SK-N-SH (cell line): ENCODE measurements at regions not wholly inside any gene's neighbourhood (a gene's known extent, or its start where the extent isn't known, plus 50 kb on each side); places are given as distances from the start of the nearest gene placed in this dataset.

Experiments used
- CTCF ChIA-PET: fragments of 300-600, 350-600 bp; formaldehyde crosslinking; extraction: SDS; loops from one replicate; lab custom pipeline; 2021; lab: Yijun Ruan, JAX
- POLR2A ChIA-PET: fragments of 350-600 bp; sonication (Branson Sonifier 250); formaldehyde crosslinking; extraction: SDS; loops from one replicate; lab custom pipeline; 2020; ENCODE audit warnings: antibody characterized with exemption, inconsistent platforms; lab: Yijun Ruan, JAX
- DNase-seq: peaks from one replicate; pipeline ENCODE4 v3.0.0; 2012
- H2AFZ ChIP-seq: fragments of 200-600 bp; sonication (generic); 2 replicates; pipeline ENCODE4 v1.8.1; 2016; ENCODE audit warnings: antibody characterized with exemption, mild to moderate bottlenecking, low read depth
- H3F3A ChIP-seq: fragments of 200-600 bp; sonication (generic); replicated peaks from 2 replicates; pipeline ENCODE3; 2016; ENCODE audit warnings: antibody characterized with exemption, mild to moderate bottlenecking; ENCODE audit not compliant: insufficient read depth
- H3K27ac ChIP-seq, 2 experiments: fragments of 200-500 bp in 1 of 2; fragments of 200-600 bp in 1 of 2; sonication (Bioruptor generic) in 1 of 2; sonication (generic), shearing (Covaris generic) in 1 of 2; 2 replicates each; pipeline versions ENCODE4 v1.5.1 to v1.6.1; 2014 to 2016; ENCODE audit warnings: low read depth in 2 of 2, inconsistent platforms in 1 of 2, low read length in 1 of 2, mild to moderate bottlenecking in 1 of 2, mixed read lengths in 1 of 2
- H3K27me3 ChIP-seq: fragments of 200-600 bp; sonication (generic), shearing (Covaris generic); 2 replicates; pipeline ENCODE4 v1.6.1; 2016; ENCODE audit warnings: mixed run types; ENCODE audit not compliant: insufficient read depth
- H3K36me3 ChIP-seq, 2 experiments: fragments of 200-500 bp in 1 of 2; fragments of 200-600 bp in 1 of 2; sonication (Bioruptor generic) in 1 of 2; sonication (generic) in 1 of 2; replicated peaks in 1 of 2; 2 replicates each; pipeline versions ENCODE3 to v1.5.1; 2014 to 2016; ENCODE audit warnings: low read length in 1 of 2, mild to moderate bottlenecking in 1 of 2; ENCODE audit not compliant: insufficient read depth in 2 of 2, control insufficient read depth in 1 of 2
- H3K4me1 ChIP-seq, 2 experiments: fragments of 200-500 bp in 1 of 2; fragments of 200-600 bp in 1 of 2; sonication (Bioruptor generic) in 1 of 2; sonication (generic), shearing (Covaris generic) in 1 of 2; 2 replicates each; pipeline versions ENCODE4 v1.5.1 to v1.6.1; 2014 to 2016; ENCODE audit warnings: low read depth in 1 of 2, low read length in 1 of 2, mixed run types in 1 of 2; ENCODE audit not compliant: insufficient read depth in 2 of 2, control insufficient read depth in 1 of 2
- H3K4me2 ChIP-seq: fragments of 200-600 bp; sonication (generic), shearing (Covaris generic); 2 replicates; pipeline ENCODE4 v1.6.1; 2017; ENCODE audit warnings: mixed run types
- H3K4me3 ChIP-seq, 2 experiments: fragments of 200-500 bp in 1 of 2; fragments of 200-600 bp in 1 of 2; sonication (Bioruptor generic) in 1 of 2; sonication (generic), shearing (Covaris generic) in 1 of 2; 2 replicates each; pipeline versions ENCODE4 v1.5.1 to v1.8.1; 2014 to 2016; ENCODE audit warnings: low read depth in 2 of 2, inconsistent platforms in 1 of 2, low read length in 1 of 2, mild to moderate bottlenecking in 1 of 2, mixed read lengths in 1 of 2, moderate library complexity in 1 of 2
- H3K79me2 ChIP-seq: fragments of 200-600 bp; sonication (generic); 2 replicates; pipeline ENCODE4 v1.8.1; 2017; ENCODE audit warnings: mild to moderate bottlenecking; ENCODE audit not compliant: insufficient read depth
- H3K9ac ChIP-seq: fragments of 200-600 bp; sonication (generic); 2 replicates; pipeline ENCODE4 v1.6.1; 2017; ENCODE audit warnings: mixed run types
- H3K9me2 ChIP-seq: fragments of 200-600 bp; sonication (generic); 2 replicates; pipeline ENCODE4 v1.6.1; 2017; ENCODE audit warnings: mixed run types
- H3K9me3 ChIP-seq: fragments of 200-600 bp; sonication (generic); 2 replicates; pipeline ENCODE4 v1.6.1; 2017; ENCODE audit warnings: mixed run types, mild to moderate bottlenecking, moderate library complexity
- H4K20me1 ChIP-seq: fragments of 200-600 bp; sonication (generic); 2 replicates; pipeline ENCODE4 v1.6.1; 2017; ENCODE audit warnings: mild to moderate bottlenecking, mixed run types; ENCODE audit not compliant: insufficient read depth
- EP300 ChIP-seq, 2 experiments: IDR thresholded peaks; 2 replicates each; pipeline versions ENCODE4 v1.4.0 to v1.6.1; 2012; ENCODE audit warnings: borderline replicate concordance in 1 of 2, low read depth in 1 of 2, low read length in 1 of 2
- FOSL2 ChIP-seq: IDR thresholded peaks from 2 replicates; pipeline ENCODE4 v1.4.0; 2012; ENCODE audit warnings: low read depth, mild to moderate bottlenecking, moderate library complexity, borderline replicate concordance
- FOXJ3 ChIP-seq: sonication (generic); formaldehyde crosslinking; IDR thresholded peaks from 2 replicates; pipeline ENCODE4 v1.5.1; 2020; ENCODE audit warnings: mild to moderate bottlenecking, missing genetic modification reagents
- GABPA ChIP-seq: IDR thresholded peaks from 2 replicates; pipeline ENCODE4 v1.4.0; 2012; ENCODE audit warnings: low read depth, mild to moderate bottlenecking
- GATA2 ChIP-seq: sonication (generic); formaldehyde crosslinking; IDR thresholded peaks from 2 replicates; pipeline ENCODE4 v1.5.0; 2020; ENCODE audit warnings: mild to moderate bottlenecking, missing genetic modification reagents
- JUND ChIP-seq: IDR thresholded peaks from 2 replicates; pipeline ENCODE4 v1.4.0; 2012
- NRF1 ChIP-seq: IDR thresholded peaks from 2 replicates; pipeline ENCODE4 v1.6.1; 2012; ENCODE audit warnings: low read depth, mild to moderate bottlenecking, low read length
- POLR2AphosphoS5 ChIP-seq: IDR thresholded peaks from 2 replicates; pipeline ENCODE4 v1.6.1; 2012; ENCODE audit warnings: low read depth, low read length
- RCOR1 ChIP-seq: fragments of 150-350 bp; IDR thresholded peaks from 2 replicates; pipeline ENCODE4 v1.6.1; 2017; ENCODE audit warnings: antibody characterized with exemption, low read length
- RFX5 ChIP-seq: IDR thresholded peaks from 2 replicates; pipeline ENCODE4 v1.6.1; 2012; ENCODE audit warnings: mild to moderate bottlenecking, improper control_type of control experiment, low read length
- SIN3A ChIP-seq: IDR thresholded peaks from 2 replicates; pipeline ENCODE4 v1.6.1; 2012; ENCODE audit warnings: low read depth, mild to moderate bottlenecking, low read length, moderate library complexity, borderline replicate concordance
- SMC3 ChIP-seq: IDR thresholded peaks from 2 replicates; pipeline ENCODE4 v1.6.1; 2012; ENCODE audit warnings: low read depth, low read length, improper control_type of control experiment
- YY1 ChIP-seq: IDR thresholded peaks from 2 replicates; pipeline ENCODE4 v1.4.0; 2012; ENCODE audit warnings: low read depth, mild to moderate bottlenecking
- WGBS: methylation state at CpG from one replicate; pipeline ENCODE4 v1.1.6; 2017; ENCODE audit warnings: low lambda C conversion rate; 5-methylcytosine and 5-hydroxymethylcytosine counted together
- TF ChIP-seq, protein P1 (sequence below): IDR thresholded peaks from 2 replicates; pipeline ENCODE4 v1.4.0; 2012; ENCODE audit warnings: low read depth, borderline replicate concordance
- TF ChIP-seq, protein P2 (sequence below): IDR thresholded peaks from 2 replicates; pipeline ENCODE4 v1.4.0; 2012; ENCODE audit warnings: low read depth
- TF ChIP-seq, protein P3 (sequence below): IDR thresholded peaks from 2 replicates; pipeline ENCODE4 v1.4.0; 2012; ENCODE audit warnings: low read depth, borderline replicate concordance
- TF ChIP-seq, protein P4 (sequence below): IDR thresholded peaks from 2 replicates; pipeline ENCODE4 v1.6.1; 2012; ENCODE audit warnings: mild to moderate bottlenecking, low read depth, low read length, moderate library complexity
- TF ChIP-seq, protein P5 (sequence below): fragments of 150-350 bp; IDR thresholded peaks from 2 replicates; pipeline ENCODE4 v1.6.1; 2016; ENCODE audit warnings: mild to moderate bottlenecking, low read depth, low read length

DNA sequence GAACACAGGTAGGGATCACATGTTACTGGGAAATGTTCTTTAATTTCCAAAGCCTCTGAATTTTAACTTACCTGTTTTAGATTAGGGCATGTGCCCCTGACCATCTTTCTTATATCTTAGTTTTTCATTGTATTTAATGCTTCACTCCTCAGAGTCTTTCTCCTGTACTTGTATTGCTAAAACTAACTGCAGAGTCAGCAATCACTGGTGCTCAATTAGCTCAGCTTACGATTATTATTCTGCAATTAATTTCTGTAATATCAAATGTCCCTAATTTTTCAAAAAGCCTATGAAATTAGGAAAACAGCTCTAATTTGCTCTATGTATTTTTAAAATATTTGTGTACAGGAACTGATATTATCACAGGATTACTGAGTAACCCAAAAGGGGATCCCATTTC lies 693.2 kb upstream of the SLC8A1 start:
- Histone ChIP-seq H3K9ac (no peak overlapping the region), H3K36me3 (no peaks in the 10 kb centered on the region), H3F3A (no peaks in the 10 kb centered on the region), H3K4me2 (no peak overlapping the region), H3K4me1 (peaks cover 0 to 3% of the 10 kb centered on the region in 2 experiments; a peak in 2 of 4 replicates), H3K27me3 (no peaks in the 10 kb centered on the region), H4K20me1 (no peaks in the 10 kb centered on the region), H3K4me3 (no peak overlapping the region), H3K27ac (no peak overlapping the region), H3K79me2 (no peaks in the 10 kb centered on the region), H3K9me3 (no peaks in the 10 kb centered on the region), H3K9me2 (no peaks in the 10 kb centered on the region), H2AFZ (no peak overlapping the region)
- DNase-seq, result no peak
- ChIA-PET POLR2A (no interaction called here), CTCF (interaction anchor here (1.6 to 1.7 kb wide), 2 partner anchors 23 to 553 kb away, joined by 5 read pairs; no protein-coding TSS in a partner anchor)
- TF ChIP-seq EP300 (IDR thresholded peaks at IDR 0.05; ENCODE audit: borderline replicate concordance in 1 of 2, low read depth in 1 of 2, low read length in 1 of 2) (no peak), FOSL2 (no peak), NRF1 (no peak), YY1 (no peak), POLR2AphosphoS5 (no peak), RFX5 (no peak), FOXJ3 (CRISPR knock-in tag) (no peak), GABPA (no peak), JUND (no peak), SMC3 (no peak), SIN3A (no peak), GATA2 (CRISPR knock-in tag) (no peak), RCOR1 (no peak)
- TF ChIP-seq, protein P1, sequence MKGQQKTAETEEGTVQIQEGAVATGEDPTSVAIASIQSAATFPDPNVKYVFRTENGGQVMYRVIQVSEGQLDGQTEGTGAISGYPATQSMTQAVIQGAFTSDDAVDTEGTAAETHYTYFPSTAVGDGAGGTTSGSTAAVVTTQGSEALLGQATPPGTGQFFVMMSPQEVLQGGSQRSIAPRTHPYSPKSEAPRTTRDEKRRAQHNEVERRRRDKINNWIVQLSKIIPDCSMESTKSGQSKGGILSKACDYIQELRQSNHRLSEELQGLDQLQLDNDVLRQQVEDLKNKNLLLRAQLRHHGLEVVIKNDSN, result no peak
- TF ChIP-seq, protein P2, sequence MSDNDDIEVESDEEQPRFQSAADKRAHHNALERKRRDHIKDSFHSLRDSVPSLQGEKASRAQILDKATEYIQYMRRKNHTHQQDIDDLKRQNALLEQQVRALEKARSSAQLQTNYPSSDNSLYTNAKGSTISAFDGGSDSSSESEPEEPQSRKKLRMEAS, result no peak
- TF ChIP-seq, protein P3, sequence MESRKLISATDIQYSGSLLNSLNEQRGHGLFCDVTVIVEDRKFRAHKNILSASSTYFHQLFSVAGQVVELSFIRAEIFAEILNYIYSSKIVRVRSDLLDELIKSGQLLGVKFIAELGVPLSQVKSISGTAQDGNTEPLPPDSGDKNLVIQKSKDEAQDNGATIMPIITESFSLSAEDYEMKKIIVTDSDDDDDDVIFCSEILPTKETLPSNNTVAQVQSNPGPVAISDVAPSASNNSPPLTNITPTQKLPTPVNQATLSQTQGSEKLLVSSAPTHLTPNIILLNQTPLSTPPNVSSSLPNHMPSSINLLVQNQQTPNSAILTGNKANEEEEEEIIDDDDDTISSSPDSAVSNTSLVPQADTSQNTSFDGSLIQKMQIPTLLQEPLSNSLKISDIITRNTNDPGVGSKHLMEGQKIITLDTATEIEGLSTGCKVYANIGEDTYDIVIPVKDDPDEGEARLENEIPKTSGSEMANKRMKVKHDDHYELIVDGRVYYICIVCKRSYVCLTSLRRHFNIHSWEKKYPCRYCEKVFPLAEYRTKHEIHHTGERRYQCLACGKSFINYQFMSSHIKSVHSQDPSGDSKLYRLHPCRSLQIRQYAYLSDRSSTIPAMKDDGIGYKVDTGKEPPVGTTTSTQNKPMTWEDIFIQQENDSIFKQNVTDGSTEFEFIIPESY, result no peak
- TF ChIP-seq, protein P4, sequence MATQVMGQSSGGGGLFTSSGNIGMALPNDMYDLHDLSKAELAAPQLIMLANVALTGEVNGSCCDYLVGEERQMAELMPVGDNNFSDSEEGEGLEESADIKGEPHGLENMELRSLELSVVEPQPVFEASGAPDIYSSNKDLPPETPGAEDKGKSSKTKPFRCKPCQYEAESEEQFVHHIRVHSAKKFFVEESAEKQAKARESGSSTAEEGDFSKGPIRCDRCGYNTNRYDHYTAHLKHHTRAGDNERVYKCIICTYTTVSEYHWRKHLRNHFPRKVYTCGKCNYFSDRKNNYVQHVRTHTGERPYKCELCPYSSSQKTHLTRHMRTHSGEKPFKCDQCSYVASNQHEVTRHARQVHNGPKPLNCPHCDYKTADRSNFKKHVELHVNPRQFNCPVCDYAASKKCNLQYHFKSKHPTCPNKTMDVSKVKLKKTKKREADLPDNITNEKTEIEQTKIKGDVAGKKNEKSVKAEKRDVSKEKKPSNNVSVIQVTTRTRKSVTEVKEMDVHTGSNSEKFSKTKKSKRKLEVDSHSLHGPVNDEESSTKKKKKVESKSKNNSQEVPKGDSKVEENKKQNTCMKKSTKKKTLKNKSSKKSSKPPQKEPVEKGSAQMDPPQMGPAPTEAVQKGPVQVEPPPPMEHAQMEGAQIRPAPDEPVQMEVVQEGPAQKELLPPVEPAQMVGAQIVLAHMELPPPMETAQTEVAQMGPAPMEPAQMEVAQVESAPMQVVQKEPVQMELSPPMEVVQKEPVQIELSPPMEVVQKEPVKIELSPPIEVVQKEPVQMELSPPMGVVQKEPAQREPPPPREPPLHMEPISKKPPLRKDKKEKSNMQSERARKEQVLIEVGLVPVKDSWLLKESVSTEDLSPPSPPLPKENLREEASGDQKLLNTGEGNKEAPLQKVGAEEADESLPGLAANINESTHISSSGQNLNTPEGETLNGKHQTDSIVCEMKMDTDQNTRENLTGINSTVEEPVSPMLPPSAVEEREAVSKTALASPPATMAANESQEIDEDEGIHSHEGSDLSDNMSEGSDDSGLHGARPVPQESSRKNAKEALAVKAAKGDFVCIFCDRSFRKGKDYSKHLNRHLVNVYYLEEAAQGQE, result no peak
- TF ChIP-seq, protein P5, sequence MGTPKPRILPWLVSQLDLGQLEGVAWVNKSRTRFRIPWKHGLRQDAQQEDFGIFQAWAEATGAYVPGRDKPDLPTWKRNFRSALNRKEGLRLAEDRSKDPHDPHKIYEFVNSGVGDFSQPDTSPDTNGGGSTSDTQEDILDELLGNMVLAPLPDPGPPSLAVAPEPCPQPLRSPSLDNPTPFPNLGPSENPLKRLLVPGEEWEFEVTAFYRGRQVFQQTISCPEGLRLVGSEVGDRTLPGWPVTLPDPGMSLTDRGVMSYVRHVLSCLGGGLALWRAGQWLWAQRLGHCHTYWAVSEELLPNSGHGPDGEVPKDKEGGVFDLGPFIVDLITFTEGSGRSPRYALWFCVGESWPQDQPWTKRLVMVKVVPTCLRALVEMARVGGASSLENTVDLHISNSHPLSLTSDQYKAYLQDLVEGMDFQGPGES, result no peak
- 47% methylated on average over 1 of the region's 1 CpG for WGBS
